ENCODE measurements at regions not wholly inside any gene's neighbourhood (a gene's known extent, or its start where the extent isn't known, plus 50 kb on each side); places are given as distances from the start of the nearest gene placed in this dataset.

DNA sequence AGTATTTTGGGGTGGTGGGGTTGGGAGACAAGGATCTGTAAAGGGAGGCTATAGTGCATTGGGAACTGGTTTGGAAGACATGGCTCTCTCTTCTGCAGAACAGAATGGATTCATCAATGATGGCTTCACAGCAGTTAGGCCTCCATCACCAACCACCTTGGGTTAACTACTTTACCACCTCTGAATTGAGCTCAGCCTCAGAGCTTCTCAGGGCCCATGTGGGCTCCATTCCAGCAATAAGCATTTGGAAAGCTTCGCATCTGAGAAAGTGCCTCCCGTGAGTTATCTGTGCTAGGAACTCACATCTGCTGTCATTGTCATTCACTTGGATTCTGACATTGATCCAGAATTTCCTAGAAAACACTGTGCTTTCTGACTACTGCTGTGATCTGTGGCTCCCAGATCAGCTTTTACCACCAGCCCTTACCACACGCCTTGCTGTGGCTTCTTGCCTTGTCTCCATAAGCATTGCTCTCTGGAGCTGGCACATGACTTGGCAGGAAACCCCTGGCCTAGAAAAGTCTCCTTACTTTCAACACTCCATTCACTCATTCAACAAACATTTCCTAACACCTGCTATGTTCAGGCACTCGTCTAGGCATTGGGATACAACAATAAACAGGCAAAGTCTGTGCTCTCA, 70.7 kb upstream of the ADO start:
- WGBS (ENCODE audit: extremely low coverage, insufficient read length, low lambda C conversion rate), result no CpG with 5 or more reads among the region's 4 CpGs
- Histone ChIP-seq H2BK12ac (ENCODE audit: insufficient read length, low read depth, low read length) (no peak overlapping the region), H3K18ac (ENCODE audit: insufficient read length, low read depth, low read length) (no peak overlapping the region), H3K4me1 (ENCODE audit: insufficient read depth, low read length) (no peaks in the 10 kb centered on the region), H2AK5ac (ENCODE audit: insufficient read length, low read length) (no peak overlapping the region), H3K14ac (ENCODE audit: insufficient read depth, low read length) (no peak overlapping the region), H3K9me3 (ENCODE audit: control insufficient read depth, low read depth, low read length) (no peaks in the 10 kb centered on the region), H3K23me2 (ENCODE audit: insufficient read length, low read depth, low read length, poor library complexity, severe bottlenecking) (no peaks in the 10 kb centered on the region), H3K4me2 (ENCODE audit: insufficient read depth, insufficient read length, low read length) (no peak overlapping the region), H2BK5ac (ENCODE audit: insufficient read length, low read length) (no peak overlapping the region), H4K91ac (ENCODE audit: insufficient read length, low read depth, low read length) (no peak overlapping the region), H3K27ac (ENCODE audit: insufficient read length, low read depth, low read length) (no peak overlapping the region), H3K56ac (ENCODE audit: insufficient read length, low read depth, low read length) (no peak overlapping the region), H3K23ac (ENCODE audit: insufficient read length, low read depth, low read length) (no peak overlapping the region), H3K27me3 (ENCODE audit: insufficient read depth, low read length) (no peaks in the 10 kb centered on the region), H2BK15ac (ENCODE audit: low read depth, low read length) (no peak overlapping the region), H3K9ac (ENCODE audit: extremely low read depth, insufficient read length, low read length) (no peak overlapping the region), H4K5ac (ENCODE audit: insufficient read length, low read depth, low read length) (no peak overlapping the region), H4K20me1 (ENCODE audit: control insufficient read depth, insufficient read depth, insufficient read length) (no peaks in the 10 kb centered on the region), H3K79me1 (ENCODE audit: insufficient read depth, low read depth, low read length, poor library complexity, severe bottlenecking) (no peaks in the 10 kb centered on the region), H4K8ac (replicated peaks; ENCODE audit: insufficient read length, low read depth, low read length) (no peak overlapping the region), H2BK120ac (ENCODE audit: low read depth, low read length, poor library complexity, severe bottlenecking) (no peak overlapping the region), H3K79me2 (ENCODE audit: insufficient read depth, low read length) (no peaks in the 10 kb centered on the region), H3K4ac (ENCODE audit: low read depth, low read length) (no peak overlapping the region), H3T11ph (ENCODE audit: low read length) (no peak overlapping the region), H2AFZ (ENCODE audit: low read length) (no peak overlapping the region), H2BK20ac (ENCODE audit: low read depth, low read length, poor library complexity, severe bottlenecking) (no peak overlapping the region)
- TF ChIP-seq, protein P1, sequence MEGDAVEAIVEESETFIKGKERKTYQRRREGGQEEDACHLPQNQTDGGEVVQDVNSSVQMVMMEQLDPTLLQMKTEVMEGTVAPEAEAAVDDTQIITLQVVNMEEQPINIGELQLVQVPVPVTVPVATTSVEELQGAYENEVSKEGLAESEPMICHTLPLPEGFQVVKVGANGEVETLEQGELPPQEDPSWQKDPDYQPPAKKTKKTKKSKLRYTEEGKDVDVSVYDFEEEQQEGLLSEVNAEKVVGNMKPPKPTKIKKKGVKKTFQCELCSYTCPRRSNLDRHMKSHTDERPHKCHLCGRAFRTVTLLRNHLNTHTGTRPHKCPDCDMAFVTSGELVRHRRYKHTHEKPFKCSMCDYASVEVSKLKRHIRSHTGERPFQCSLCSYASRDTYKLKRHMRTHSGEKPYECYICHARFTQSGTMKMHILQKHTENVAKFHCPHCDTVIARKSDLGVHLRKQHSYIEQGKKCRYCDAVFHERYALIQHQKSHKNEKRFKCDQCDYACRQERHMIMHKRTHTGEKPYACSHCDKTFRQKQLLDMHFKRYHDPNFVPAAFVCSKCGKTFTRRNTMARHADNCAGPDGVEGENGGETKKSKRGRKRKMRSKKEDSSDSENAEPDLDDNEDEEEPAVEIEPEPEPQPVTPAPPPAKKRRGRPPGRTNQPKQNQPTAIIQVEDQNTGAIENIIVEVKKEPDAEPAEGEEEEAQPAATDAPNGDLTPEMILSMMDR (conservative IDR thresholded peaks at IDR 0.05), result no peak
- H3K9me3 Mint-ChIP-seq, result no peaks in the 10 kb centered on the region
- no peaks in the 10 kb centered on the region for H3K36me3 Mint-ChIP-seq (ENCODE audit: insufficient read depth in 1 of 3, low read depth in 3 of 3)
- DNase-seq, result no peak
- no peaks in the 10 kb centered on the region for H3K4me1 Mint-ChIP-seq
- H3K4me3 Mint-ChIP-seq, result no peak overlapping the region; a peak in 1 of 5 replicates
- H3K27ac Mint-ChIP-seq, result no peak overlapping the region
- H3K27me3 Mint-ChIP-seq (ENCODE audit: low read depth), result no peaks in the 10 kb centered on the region; the same call in 1 of the 2 replicates

Measured in H9 (cell line).